Mesendoderm (in vitro differentiated cells): ENCODE measurements at regions not wholly inside any gene's neighbourhood (a gene's known extent, or its start where the extent isn't known, plus 50 kb on each side); places are given as distances from the start of the nearest gene placed in this dataset.
"Not testable (repeated sequence)": the region's sequence is repeated elsewhere in the genome, so short reads cannot be mapped to it uniquely, and the experiment has no call there.

ENCODE experiments used
- DNase-seq: peaks from one replicate; pipeline ENCODE4 v3.0.0; 2013
- H2AK5ac ChIP-seq: 2 replicates; pipeline ENCODE4 v1.6.1; 2013; ENCODE audit warnings: low read length, inconsistent platforms
- H2BK120ac ChIP-seq: 2 replicates; pipeline ENCODE4 v1.6.1; 2013; ENCODE audit warnings: low read depth, mild to moderate bottlenecking, low read length, moderate library complexity, mixed read lengths
- H2BK15ac ChIP-seq: replicated peaks from 2 replicates; pipeline ENCODE4 v1.6.1; 2013; ENCODE audit warnings: low read depth, mild to moderate bottlenecking, moderate library complexity
- H2BK5ac ChIP-seq: 2 replicates; pipeline ENCODE4 v1.6.1; 2013; ENCODE audit warnings: low read length, inconsistent platforms
- H3K18ac ChIP-seq: 2 replicates; pipeline ENCODE4 v1.6.1; 2013; ENCODE audit warnings: mild to moderate bottlenecking, low read length, mixed read lengths
- H3K23ac ChIP-seq: one replicate; pipeline ENCODE4 v1.6.1; 2013; ENCODE audit warnings: low read length
- H3K27ac ChIP-seq: 2 replicates; pipeline ENCODE4 v1.5.1; 2013; ENCODE audit warnings: low read depth, mild to moderate bottlenecking, inconsistent platforms, low read length, moderate library complexity
- H3K27me3 ChIP-seq: 2 replicates; pipeline ENCODE4 v1.6.1; 2013; ENCODE audit warnings: low read length, control low read depth, mild to moderate bottlenecking, inconsistent platforms; ENCODE audit not compliant: insufficient read depth, poor library complexity
- H3K36me3 ChIP-seq: 2 replicates; pipeline ENCODE4 v1.6.1; 2013; ENCODE audit warnings: low read length, inconsistent platforms; ENCODE audit not compliant: control insufficient read depth, insufficient read depth
- H3K4ac ChIP-seq: one replicate; pipeline ENCODE4 v1.6.1; 2013; ENCODE audit warnings: low read depth, mild to moderate bottlenecking, low read length, moderate library complexity
- H3K4me1 ChIP-seq: 2 replicates; pipeline ENCODE4 v1.6.1; 2013; ENCODE audit warnings: low read depth, low read length, inconsistent platforms; ENCODE audit not compliant: control insufficient read depth
- H3K4me2 ChIP-seq: 2 replicates; pipeline ENCODE4 v1.6.1; 2013; ENCODE audit warnings: low read length
- H3K4me3 ChIP-seq: 2 replicates; pipeline ENCODE4 v1.5.1; 2013; ENCODE audit warnings: mild to moderate bottlenecking, low read length
- H3K56ac ChIP-seq: one replicate; pipeline ENCODE4 v1.6.1; 2013; ENCODE audit warnings: low read length
- H3K79me1 ChIP-seq: 2 replicates; pipeline ENCODE4 v1.6.1; 2013; ENCODE audit warnings: low read length, inconsistent platforms
- H3K79me2 ChIP-seq: 2 replicates; pipeline ENCODE4 v1.6.1; 2013; ENCODE audit warnings: mild to moderate bottlenecking, low read length; ENCODE audit not compliant: control insufficient read depth, insufficient read depth
- H3K9ac ChIP-seq: 2 replicates; pipeline ENCODE4 v1.6.1; 2013; ENCODE audit warnings: low read length, inconsistent platforms
- H4K5ac ChIP-seq: one replicate; pipeline ENCODE4 v1.6.1; 2013; ENCODE audit warnings: low read length
- H4K8ac ChIP-seq: one replicate; pipeline ENCODE4 v1.6.1; 2013; ENCODE audit warnings: low read depth, mild to moderate bottlenecking, control low read depth, low read length, moderate library complexity
- WGBS: extraction: QIAGEN DNeasy Blood & Tissue Kit; methylation state at CpG from one replicate; pipeline ENCODE4 v1.1.7; 2013; ENCODE audit warnings: low lambda C conversion rate, missing lambda C conversion rate; ENCODE audit not compliant: insufficient coverage; ENCODE audit errors: extremely low coverage; 5-methylcytosine and 5-hydroxymethylcytosine counted together

DNA sequence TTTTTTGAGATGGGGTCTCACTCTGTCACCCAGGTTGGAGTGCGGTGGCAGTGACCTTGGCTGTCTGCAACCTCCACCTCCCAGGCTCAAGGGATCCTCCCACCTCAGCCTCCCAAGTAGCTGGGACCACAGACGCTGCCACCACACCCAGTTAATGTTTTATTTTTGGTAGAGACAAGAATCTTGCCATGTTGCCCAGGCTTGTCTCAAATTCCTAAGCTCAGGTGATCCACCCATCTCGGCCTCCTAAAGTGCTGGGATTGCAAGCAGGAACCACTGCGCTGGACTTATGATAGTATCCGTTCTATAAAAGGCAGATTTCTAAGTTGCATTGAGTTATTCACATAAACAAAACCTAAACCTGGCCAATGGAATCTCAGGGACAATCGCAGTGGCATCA lies 321.1 kb upstream of the PRICKLE1 start:
- Histone ChIP-seq H3K27ac (no peak overlapping the region), H3K18ac (no peak overlapping the region)
- WGBS: no CpG with 5 or more reads among the region's 6 CpGs

GRCh38 chr12:42908712-42909111 lies 319.2 kb upstream of the PRICKLE1 start:
- Histone ChIP-seq H4K8ac (no peak overlapping the region), H3K4me2 (no peak overlapping the region), H3K9ac (no peak overlapping the region), H2BK120ac (no peak overlapping the region), H3K23ac (no peak overlapping the region), H3K4me1 (no peaks in the 10 kb centered on the region), H4K5ac (no peak overlapping the region), H3K79me2 (no peaks in the 10 kb centered on the region), H3K18ac (no peak overlapping the region), H3K79me1 (no peaks in the 10 kb centered on the region), H3K4me3 (no peak overlapping the region), H3K4ac (no peak overlapping the region), H2BK15ac (no peak overlapping the region), H3K27ac (no peak overlapping the region), H3K36me3 (no peaks in the 10 kb centered on the region), H3K27me3 (no peaks in the 10 kb centered on the region), H2AK5ac (no peak overlapping the region), H2BK5ac (no peak overlapping the region), H3K56ac (no peak overlapping the region)
- DNase-seq: no peak
- no CpG with 5 or more reads among the region's 6 CpGs for WGBS

More for the DNA sequence above, 321.1 kb upstream of the PRICKLE1 start:
- no peak overlapping the region for H3K9ac ChIP-seq
- H3K36me3 ChIP-seq: no peaks in the 10 kb centered on the region
- no peak overlapping the region for H4K8ac ChIP-seq
- H3K79me1 ChIP-seq: no peaks in the 10 kb centered on the region
- no peaks in the 10 kb centered on the region for H3K79me2 ChIP-seq
- no peak overlapping the region for H2BK120ac ChIP-seq
- DNase-seq: no peak
- H3K56ac ChIP-seq: no peak overlapping the region
- no peak overlapping the region for H3K4me2 ChIP-seq
- no peak overlapping the region for H4K5ac ChIP-seq
- H2AK5ac ChIP-seq: no peak overlapping the region
- peak overlapping the region; percentile 24 for H3K4ac ChIP-seq
- no peak overlapping the region for H2BK5ac ChIP-seq
- no peaks in the 10 kb centered on the region for H3K27me3 ChIP-seq
- H3K23ac ChIP-seq: no peak overlapping the region
- peaks cover 5% of the 10 kb centered on the region for H3K4me1 ChIP-seq
- H2BK15ac ChIP-seq: no peak overlapping the region
- no peak overlapping the region for H3K4me3 ChIP-seq

DNA sequence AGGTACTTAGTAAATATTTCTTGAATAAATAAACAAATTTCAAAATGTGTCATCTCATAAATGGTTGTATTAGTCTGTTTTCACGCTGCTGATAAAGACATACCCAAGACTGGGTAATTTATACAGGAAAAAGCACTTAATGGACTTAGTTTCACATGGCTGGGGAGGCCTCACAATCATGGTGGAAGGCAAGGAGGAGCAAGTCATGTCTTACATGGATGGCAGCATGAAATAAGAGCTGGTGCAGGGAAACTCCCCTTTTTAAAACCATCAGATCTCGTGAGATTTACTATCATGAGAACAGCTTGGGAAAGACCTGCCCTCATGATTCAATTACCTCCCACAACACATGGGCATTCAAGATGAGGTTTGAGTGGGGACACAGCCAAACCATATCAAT lies 317.3 kb upstream of the PRICKLE1 start:
- not testable (repeated sequence) for H3K27ac ChIP-seq, H3K4me1 ChIP-seq, H2BK120ac ChIP-seq, H3K36me3 ChIP-seq, H3K4me2 ChIP-seq, H3K79me2 ChIP-seq, H2BK15ac ChIP-seq, DNase-seq, H2AK5ac ChIP-seq, H3K9ac ChIP-seq, H3K23ac ChIP-seq, H3K18ac ChIP-seq, H4K5ac ChIP-seq, H3K56ac ChIP-seq, H4K8ac ChIP-seq, H3K4me3 ChIP-seq, H3K4ac ChIP-seq, H3K27me3 ChIP-seq, H3K79me1 ChIP-seq, H2BK5ac ChIP-seq
- no CpG with 5 or more reads among the region's 2 CpGs for WGBS

DNA sequence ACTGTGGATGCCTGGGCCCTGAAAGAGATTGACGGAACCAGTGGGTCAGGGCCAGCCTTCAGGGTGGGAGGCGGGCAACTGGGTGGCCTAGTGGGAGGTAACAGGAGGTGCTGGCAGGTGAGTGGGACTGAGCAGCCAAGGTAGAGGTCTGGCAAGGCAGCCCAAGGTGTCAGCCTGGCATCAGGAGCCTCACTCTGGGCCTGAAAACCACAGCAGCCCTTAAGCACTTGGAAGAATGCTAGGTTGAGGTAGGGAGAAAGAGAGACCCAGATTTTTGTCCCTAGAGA lies 315.8 kb upstream of the PRICKLE1 start:
- Histone ChIP-seq H4K5ac (no peak overlapping the region), H3K56ac (no peak overlapping the region), H3K23ac (no peak overlapping the region), H2AK5ac (no peak overlapping the region), H3K79me2 (no peaks in the 10 kb centered on the region), H3K36me3 (no peaks in the 10 kb centered on the region), H3K27me3 (no peaks in the 10 kb centered on the region), H3K9ac (no peak overlapping the region), H3K4ac (no peak overlapping the region), H2BK15ac (no peak overlapping the region), H2BK5ac (no peak overlapping the region), H3K79me1 (no peaks in the 10 kb centered on the region), H3K27ac (no peak overlapping the region), H3K4me1 (no peaks in the 10 kb centered on the region), H3K18ac (no peak overlapping the region), H4K8ac (no peak overlapping the region), H3K4me2 (no peak overlapping the region), H3K4me3 (no peak overlapping the region), H2BK120ac (no peak overlapping the region)
- no CpG with 5 or more reads among the region's 2 CpGs for WGBS
- DNase-seq: no peak

DNA sequence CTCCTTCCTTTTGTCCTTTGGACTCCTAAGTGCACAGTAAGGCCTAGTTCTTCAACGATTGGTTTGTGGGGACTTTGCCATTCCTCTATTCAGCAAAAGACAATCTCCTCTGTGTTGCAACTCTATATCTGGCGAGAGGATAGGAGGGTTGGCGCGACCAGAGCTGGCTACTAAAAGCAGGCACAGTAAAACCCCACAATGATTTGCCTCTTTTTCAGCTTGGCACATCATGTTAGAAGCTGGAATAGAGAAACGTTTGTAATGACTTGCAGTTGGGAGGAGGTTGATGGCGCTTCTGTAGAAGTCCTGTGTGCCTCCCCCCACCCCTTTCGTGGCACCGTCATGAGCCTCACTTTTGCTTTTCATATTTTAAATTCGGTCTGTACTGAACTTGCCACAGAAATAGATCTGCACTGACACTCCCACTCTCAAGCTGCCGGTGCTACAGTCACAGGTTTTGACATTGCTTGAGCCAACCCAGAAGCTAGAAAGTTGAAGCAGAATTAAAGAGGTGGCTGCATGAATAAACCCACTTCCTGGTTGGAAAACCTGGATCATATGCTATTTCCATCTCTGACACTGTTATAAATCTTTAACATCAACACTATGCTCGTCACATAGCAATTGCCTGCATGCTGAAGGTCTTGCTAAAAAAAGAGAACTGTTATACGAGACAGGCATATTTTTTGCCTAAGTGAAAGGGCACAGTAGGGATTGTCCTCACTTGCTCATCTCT lies 315.3 kb upstream of the PRICKLE1 start:
- no peak overlapping the region for H4K5ac ChIP-seq
- H3K4me3 ChIP-seq: no peak overlapping the region
- no peak overlapping the region for H2BK120ac ChIP-seq
- no peak overlapping the region for H2BK15ac ChIP-seq
- H3K79me2 ChIP-seq: no peaks in the 10 kb centered on the region
- no peak overlapping the region for H3K23ac ChIP-seq
- H4K8ac ChIP-seq: no peak overlapping the region
- no CpG with 5 or more reads among the region's 12 CpGs for WGBS
- H3K9ac ChIP-seq: no peak overlapping the region
- no peak overlapping the region for H2AK5ac ChIP-seq
- no peak overlapping the region for H3K27ac ChIP-seq
- H3K4me2 ChIP-seq: no peak overlapping the region
- no peak overlapping the region for H3K18ac ChIP-seq
- no peak for DNase-seq
- H2BK5ac ChIP-seq: no peak overlapping the region
- H3K27me3 ChIP-seq: no peaks in the 10 kb centered on the region
- H3K4me1 ChIP-seq: no peaks in the 10 kb centered on the region
- no peak overlapping the region for H3K4ac ChIP-seq
- no peaks in the 10 kb centered on the region for H3K36me3 ChIP-seq
- no peak overlapping the region for H3K56ac ChIP-seq
- no peaks in the 10 kb centered on the region for H3K79me1 ChIP-seq

DNA sequence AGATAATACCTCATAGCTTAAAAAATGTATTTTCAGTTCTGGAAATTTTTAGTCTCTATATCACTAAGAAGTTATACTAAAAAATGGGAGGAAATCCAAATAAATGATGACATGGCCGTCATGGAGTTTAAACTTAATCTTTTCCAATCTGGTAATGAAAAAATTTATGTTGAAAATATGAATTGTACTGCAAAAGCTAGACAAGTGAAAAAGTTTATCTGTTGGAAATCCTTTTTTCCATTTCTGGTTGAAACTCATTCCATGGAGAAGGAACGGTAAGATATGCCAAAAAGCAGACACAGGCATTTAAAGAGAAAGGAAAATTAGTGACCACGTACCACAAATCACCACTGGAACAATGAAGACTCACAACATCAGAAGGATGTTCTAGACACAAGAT lies 314.2 kb upstream of the PRICKLE1 start:
- no peaks in the 10 kb centered on the region for H3K36me3 ChIP-seq
- H2BK15ac ChIP-seq: no peak overlapping the region
- H3K79me2 ChIP-seq: no peaks in the 10 kb centered on the region

More for the DNA sequence above, 314.2 kb upstream of the PRICKLE1 start:
- H2BK120ac ChIP-seq: no peak overlapping the region
- H3K79me1 ChIP-seq: no peaks in the 10 kb centered on the region
- no peaks in the 10 kb centered on the region for H3K4me1 ChIP-seq
- H2AK5ac ChIP-seq: no peak overlapping the region
- H3K27ac ChIP-seq: no peak overlapping the region
- no peak overlapping the region for H4K8ac ChIP-seq
- no peak for DNase-seq
- no peak overlapping the region for H3K23ac ChIP-seq
- no peak overlapping the region for H3K4me3 ChIP-seq
- H3K18ac ChIP-seq: no peak overlapping the region
- no peak overlapping the region for H3K4me2 ChIP-seq
- H3K56ac ChIP-seq: no peak overlapping the region
- no peak overlapping the region for H4K5ac ChIP-seq
- no CpG with 5 or more reads among the region's 3 CpGs for WGBS
- no peaks in the 10 kb centered on the region for H3K27me3 ChIP-seq
- no peak overlapping the region for H3K9ac ChIP-seq
- H2BK5ac ChIP-seq: no peak overlapping the region
- no peak overlapping the region for H3K4ac ChIP-seq
